Glutamatergic neuron (in vitro differentiated cells): ENCODE measurements at regions not wholly inside any gene's neighbourhood (a gene's known extent, or its start where the extent isn't known, plus 50 kb on each side); places are given as distances from the start of the nearest gene placed in this dataset.

Experiments used
- DNase-seq: peaks from one replicate; pipeline ENCODE4 v3.0.0; 2022
- H3K27ac Mint-ChIP-seq: one replicate; pipeline ENCODE4 v1.8.0; 2020; ENCODE audit warnings: mild to moderate bottlenecking, mixed read lengths, inconsistent platforms; ENCODE audit not compliant: unreplicated experiment
- H3K27me3 Mint-ChIP-seq: one replicate; pipeline ENCODE4 v1.8.0; 2020; ENCODE audit warnings: mild to moderate bottlenecking, moderate library complexity, mixed read lengths, inconsistent platforms; ENCODE audit not compliant: unreplicated experiment
- H3K36me3 Mint-ChIP-seq: one replicate; pipeline ENCODE4 v1.8.0; 2020; ENCODE audit warnings: mild to moderate bottlenecking, mixed read lengths, inconsistent platforms; ENCODE audit not compliant: unreplicated experiment
- H3K4me1 Mint-ChIP-seq: one replicate; pipeline ENCODE4 v1.8.0; 2020; ENCODE audit warnings: mild to moderate bottlenecking, low read depth, mixed read lengths, inconsistent platforms; ENCODE audit not compliant: unreplicated experiment
- H3K4me3 Mint-ChIP-seq: one replicate; pipeline ENCODE4 v1.8.0; 2020; ENCODE audit warnings: mild to moderate bottlenecking, mixed read lengths, inconsistent platforms; ENCODE audit not compliant: unreplicated experiment
- H3K9me3 Mint-ChIP-seq: one replicate; pipeline ENCODE4 v1.8.0; 2020; ENCODE audit warnings: mild to moderate bottlenecking, moderate library complexity, mixed read lengths, inconsistent platforms; ENCODE audit not compliant: unreplicated experiment
- CTCF ChIP-seq: fragments of 200-600 bp; sonication (generic); IDR thresholded peaks from one replicate; pipeline ENCODE4 v1.5.0; 2021; ENCODE audit not compliant: partially characterized antibody, unreplicated experiment

GRCh38 chr5:31027721-31028120, 165.8 kb upstream of the CDH6 start:
- no peak for DNase-seq
- Mint-ChIP-seq H3K36me3 (no peaks in the 10 kb centered on the region), H3K27ac (no peak overlapping the region), H3K4me3 (no peak overlapping the region), H3K4me1 (peaks cover 2% of the 10 kb centered on the region), H3K27me3 (no peaks in the 10 kb centered on the region), H3K9me3 (no peaks in the 10 kb centered on the region)
- no peak for TF ChIP-seq CTCF

GRCh38 chr5:31023105-31023504, 170.4 kb upstream of the CDH6 start:
- Mint-ChIP-seq H3K4me1 (no peaks in the 10 kb centered on the region), H3K9me3 (no peaks in the 10 kb centered on the region), H3K4me3 (no peak overlapping the region), H3K27ac (no peak overlapping the region), H3K36me3 (no peaks in the 10 kb centered on the region), H3K27me3 (no peaks in the 10 kb centered on the region)
- no peak for DNase-seq
- TF ChIP-seq CTCF = no peak

GRCh38 chr5:31021181-31021624, 172.3 kb upstream of the CDH6 start:
- DNase-seq = no peak
- Mint-ChIP-seq H3K4me3 (no peak overlapping the region), H3K27ac (no peak overlapping the region), H3K27me3 (no peaks in the 10 kb centered on the region), H3K36me3 (no peaks in the 10 kb centered on the region), H3K9me3 (no peaks in the 10 kb centered on the region), H3K4me1 (no peaks in the 10 kb centered on the region)
- TF ChIP-seq CTCF = no peak

GRCh38 chr5:31008231-31008630, 185.3 kb upstream of the CDH6 start:
- no peak for DNase-seq
- Mint-ChIP-seq H3K27me3 (peaks cover under 1% of the 10 kb centered on the region), H3K27ac (no peak overlapping the region), H3K36me3 (peaks cover 5% of the 10 kb centered on the region), H3K9me3 (no peaks in the 10 kb centered on the region), H3K4me3 (no peak overlapping the region), H3K4me1 (no peaks in the 10 kb centered on the region)
- no peak for TF ChIP-seq CTCF

- no peaks in the 10 kb centered on the region for H3K4me1 Mint-ChIP-seq
- DNase-seq = no peak
- peaks cover 3% of the 10 kb centered on the region for H3K27me3 Mint-ChIP-seq
- no peak for TF ChIP-seq CTCF
- no peaks in the 10 kb centered on the region for H3K9me3 Mint-ChIP-seq
- H3K27ac Mint-ChIP-seq = no peak overlapping the region
- H3K36me3 Mint-ChIP-seq = peaks cover 5% of the 10 kb centered on the region
- H3K4me3 Mint-ChIP-seq = no peak overlapping the region
Observed at GRCh38 chr5:31007672-31008071, 185.8 kb upstream of the CDH6 start.
